ENCODE measurements at regions not wholly inside any gene's neighbourhood (a gene's known extent, or its start where the extent isn't known, plus 50 kb on each side); places are given as distances from the start of the nearest gene placed in this dataset.

- Histone ChIP-seq H3K4me3 (ENCODE audit: control extremely low read depth in 1 of 5, extremely low read depth in 1 of 5, insufficient read depth in 1 of 5, low read depth in 2 of 5, low read length in 4 of 5) (no peak overlapping the region), H3K27me3 (replicated peaks in 1 of 4; ENCODE audit: control extremely low read depth in 1 of 4, control insufficient read depth in 3 of 4, insufficient read depth in 4 of 4, low read length in 3 of 4) (no peaks in the 10 kb centered on the region), H4K20me1 (ENCODE audit: control insufficient read depth, insufficient read depth, low read length, poor library complexity, severe bottlenecking) (no peaks in the 10 kb centered on the region), H3K4me2 (replicated peaks; ENCODE audit: low read depth, low read length, poor library complexity, severe bottlenecking) (no peak overlapping the region), H2AFZ (ENCODE audit: insufficient read depth, low read depth, low read length, poor library complexity, severe bottlenecking) (no peak overlapping the region), H3K27ac (ENCODE audit: low read length in 2 of 2) (no peak overlapping the region), H3K9ac (ENCODE audit: low read length) (no peak overlapping the region), H3K79me2 (ENCODE audit: control insufficient read depth, insufficient read depth, low read length) (no peaks in the 10 kb centered on the region), H3K4me1 (ENCODE audit: control insufficient read depth in 2 of 2, insufficient read depth in 2 of 2, low read length in 2 of 2) (no peaks in the 10 kb centered on the region), H3K9me3 (ENCODE audit: control extremely low read depth in 1 of 3, control insufficient read depth in 2 of 3, insufficient read depth in 1 of 3, low read length in 2 of 3) (no peaks in the 10 kb centered on the region), H3K36me3 (replicated peaks in 1 of 2; ENCODE audit: control extremely low read depth in 1 of 2, control insufficient read depth in 1 of 2, extremely low read depth in 1 of 2, insufficient read depth in 2 of 2, low read length in 1 of 2) (no peaks in the 10 kb centered on the region)
- Mint-ChIP-seq H3K4me1 (no peaks in the 10 kb centered on the region), H3K27me3 (no peaks in the 10 kb centered on the region), H3K4me3 (no peak overlapping the region), H3K9me3 (ENCODE audit: insufficient read depth) (no peaks in the 10 kb centered on the region), H3K27ac (no peak overlapping the region)
- ChIA-PET POLR2A (no interaction called here), CTCF (no interaction called here)
- DNase-seq (no peak), ATAC-seq (ENCODE audit: low read depth) (no peak)
- intact Hi-C loops (cut with micrococcal nuclease) = no loop called here
- no peak for TF ChIP-seq EZH2 (IDR thresholded peaks at IDR 0.05; ENCODE audit: borderline replicate concordance, insufficient read depth, low read depth, low read length, poor library complexity, severe bottlenecking)
- no peak for TF ChIP-seq CTCF (IDR thresholded peaks at IDR 0.05)
Measured at GRCh38 chr9:119451426-119451825, 82.2 kb upstream of the BRINP1 start.

- Mint-ChIP-seq H3K27me3 (peaks cover 2% of the 10 kb centered on the region), H3K9me3 (ENCODE audit: insufficient read depth) (no peaks in the 10 kb centered on the region), H3K27ac (no peak overlapping the region), H3K4me1 (no peaks in the 10 kb centered on the region), H3K4me3 (no peak overlapping the region)
- POLR2A ChIA-PET = no interaction called here
- no peak for ATAC-seq (ENCODE audit: low read depth)
- CTCF ChIA-PET = interaction anchor here (0.5 kb wide), 1 partner anchor 99 kb away, joined by 4 read pairs; no protein-coding TSS in a partner anchor
- Histone ChIP-seq H3K9ac (ENCODE audit: low read length) (no peak overlapping the region), H4K20me1 (ENCODE audit: control insufficient read depth, insufficient read depth, low read length, poor library complexity, severe bottlenecking) (no peaks in the 10 kb centered on the region), H3K9me3 (ENCODE audit: control extremely low read depth in 1 of 3, control insufficient read depth in 2 of 3, insufficient read depth in 1 of 3, low read length in 2 of 3) (no peaks in the 10 kb centered on the region), H3K27ac (ENCODE audit: low read length in 2 of 2) (no peak overlapping the region), H3K4me2 (replicated peaks; ENCODE audit: low read depth, low read length, poor library complexity, severe bottlenecking) (no peak overlapping the region), H3K79me2 (ENCODE audit: control insufficient read depth, insufficient read depth, low read length) (no peaks in the 10 kb centered on the region), H3K4me3 (ENCODE audit: control extremely low read depth in 1 of 5, extremely low read depth in 1 of 5, insufficient read depth in 1 of 5, low read depth in 2 of 5, low read length in 4 of 5) (no peak overlapping the region), H3K4me1 (ENCODE audit: control insufficient read depth in 2 of 2, insufficient read depth in 2 of 2, low read length in 2 of 2) (no peaks in the 10 kb centered on the region), H3K36me3 (replicated peaks in 1 of 2; ENCODE audit: control extremely low read depth in 1 of 2, control insufficient read depth in 1 of 2, extremely low read depth in 1 of 2, insufficient read depth in 2 of 2, low read length in 1 of 2) (no peaks in the 10 kb centered on the region), H2AFZ (ENCODE audit: insufficient read depth, low read depth, low read length, poor library complexity, severe bottlenecking) (no peak overlapping the region), H3K27me3 (replicated peaks in 1 of 4; ENCODE audit: control extremely low read depth in 1 of 4, control insufficient read depth in 3 of 4, insufficient read depth in 4 of 4, low read length in 3 of 4) (no peaks in the 10 kb centered on the region)
- no peak for DNase-seq
- intact Hi-C loops (cut with micrococcal nuclease) = no loop called here
- WGBS (ENCODE audit: insufficient coverage) = 41% methylated on average over 2 of the region's 4 CpGs
- TF ChIP-seq CTCF (IDR thresholded peaks at IDR 0.05) (no peak), EZH2 (IDR thresholded peaks at IDR 0.05; ENCODE audit: borderline replicate concordance, insufficient read depth, low read depth, low read length, poor library complexity, severe bottlenecking) (no peak)
Measured at GRCh38 chr9:119443179-119443578, 73.9 kb upstream of the BRINP1 start.
